MM.1S (cell line): ENCODE measurements at regions not wholly inside any gene's neighbourhood (a gene's known extent, or its start where the extent isn't known, plus 50 kb on each side); places are given as distances from the start of the nearest gene placed in this dataset.

Experiments
- DNase-seq: peaks from one replicate; pipeline ENCODE4 v3.0.0-alpha.2; 2015
- H2AFZ ChIP-seq: fragments of 300-600 bp; sonication (generic); 2 replicates; pipeline ENCODE4 v1.6.0; 2016; ENCODE audit warnings: antibody characterized with exemption, low read length
- H3F3A ChIP-seq: fragments of 300-600 bp; sonication (generic); 2 replicates; pipeline ENCODE4 v1.6.1; 2016; ENCODE audit warnings: mild to moderate bottlenecking, antibody characterized with exemption, low read length, moderate library complexity, mixed read lengths; ENCODE audit not compliant: insufficient read depth
- H3K27ac ChIP-seq: fragments of 300-600 bp; sonication (generic); 2 replicates; pipeline ENCODE4 v1.5.1; 2016; ENCODE audit warnings: mild to moderate bottlenecking, low read length
- H3K27me3 ChIP-seq: fragments of 300-600 bp; sonication (generic); replicated peaks from 2 replicates; pipeline ENCODE4 v1.6.0; 2016; ENCODE audit warnings: low read length; ENCODE audit not compliant: insufficient read depth
- H3K36me3 ChIP-seq: fragments of 300-600 bp; sonication (generic); replicated peaks from 2 replicates; pipeline ENCODE4 v1.6.1; 2016; ENCODE audit warnings: mild to moderate bottlenecking, low read length, mixed read lengths; ENCODE audit not compliant: insufficient read depth
- H3K4me1 ChIP-seq: fragments of 300-600 bp; sonication (generic); 2 replicates; pipeline ENCODE4 v1.6.1; 2016; ENCODE audit warnings: low read length, mixed read lengths
- H3K4me2 ChIP-seq: fragments of 300-600 bp; sonication (generic); 2 replicates; pipeline ENCODE4 v1.6.0; 2016; ENCODE audit warnings: low read depth, low read length
- H3K4me3 ChIP-seq: fragments of 300-600 bp; sonication (generic); 2 replicates; pipeline ENCODE4 v1.5.1; 2016; ENCODE audit warnings: low read length, mixed read lengths
- H3K79me2 ChIP-seq: fragments of 300-600 bp; sonication (generic); 2 replicates; pipeline ENCODE4 v1.6.1; 2016; ENCODE audit warnings: mixed run types, low read length, mixed read lengths
- H3K9ac ChIP-seq: fragments of 300-600 bp; sonication (generic); 2 replicates; pipeline ENCODE4 v1.6.1; 2016; ENCODE audit warnings: low read length, mixed read lengths
- H3K9me2 ChIP-seq: fragments of 300-600 bp; sonication (generic); replicated peaks from 2 replicates; pipeline ENCODE4 v1.6.1; 2016; ENCODE audit warnings: mild to moderate bottlenecking, low read length, mixed read lengths; ENCODE audit not compliant: insufficient read depth
- H3K9me3 ChIP-seq: fragments of 300-600 bp; sonication (generic); replicated peaks from 2 replicates; pipeline ENCODE4 v1.6.1; 2016; ENCODE audit warnings: mild to moderate bottlenecking, low read length, mixed read lengths; ENCODE audit not compliant: insufficient read depth
- H4K20me1 ChIP-seq: fragments of 300-600 bp; sonication (generic); 2 replicates; pipeline ENCODE4 v1.6.1; 2016; ENCODE audit warnings: mild to moderate bottlenecking, low read length, moderate library complexity, mixed read lengths; ENCODE audit not compliant: insufficient read depth
- EZH2 ChIP-seq: fragments of 300-600 bp; sonication (generic); optimal IDR thresholded peaks from 2 replicates; pipeline ENCODE3; 2017; ENCODE audit warnings: low read depth, mild to moderate bottlenecking, antibody characterized with exemption, low read length, mixed read lengths
- EZH2phosphoT487 ChIP-seq: fragments of 300-600 bp; sonication (generic); IDR thresholded peaks from 2 replicates; pipeline ENCODE4 v1.6.1; 2018; ENCODE audit warnings: antibody characterized with exemption, low read length
- TF ChIP-seq, protein P1 (sequence below): fragments of 300-600 bp; sonication (generic); IDR thresholded peaks from 2 replicates; pipeline ENCODE4 v1.5.1; 2016; ENCODE audit warnings: antibody characterized with exemption, low read length, mixed read lengths

DNA sequence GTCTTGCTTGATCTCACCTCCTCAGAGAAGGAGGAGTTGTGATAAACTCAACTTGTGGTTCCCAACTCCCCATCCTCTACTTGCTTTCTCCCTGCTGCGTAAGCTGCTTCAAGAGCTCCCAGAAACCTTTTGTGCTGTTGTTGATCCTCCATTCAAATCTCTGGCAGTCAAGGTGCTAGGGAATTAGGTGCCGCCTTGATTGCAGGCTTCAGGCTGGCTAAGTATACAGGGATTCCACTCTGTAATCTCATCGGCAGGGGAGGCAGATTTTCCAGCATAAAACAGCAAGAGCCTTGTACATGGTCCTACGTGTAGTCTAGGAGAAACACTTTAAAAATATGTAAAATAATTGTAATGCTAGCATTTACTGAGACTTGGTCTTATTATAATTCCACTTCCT, 116.2 kb upstream of the DDX18 start:
- Histone ChIP-seq H3K9ac (no peak overlapping the region), H3K27me3 (no peaks in the 10 kb centered on the region), H3K27ac (no peak overlapping the region), H4K20me1 (no peaks in the 10 kb centered on the region), H3K9me2 (no peaks in the 10 kb centered on the region), H3K79me2 (no peaks in the 10 kb centered on the region), H3K36me3 (no peaks in the 10 kb centered on the region), H3K4me2 (no peak overlapping the region), H3F3A (no peaks in the 10 kb centered on the region), H3K4me3 (no peak overlapping the region), H3K9me3 (no peaks in the 10 kb centered on the region), H3K4me1 (no peaks in the 10 kb centered on the region), H2AFZ (no peak overlapping the region)
- TF ChIP-seq, protein P1, sequence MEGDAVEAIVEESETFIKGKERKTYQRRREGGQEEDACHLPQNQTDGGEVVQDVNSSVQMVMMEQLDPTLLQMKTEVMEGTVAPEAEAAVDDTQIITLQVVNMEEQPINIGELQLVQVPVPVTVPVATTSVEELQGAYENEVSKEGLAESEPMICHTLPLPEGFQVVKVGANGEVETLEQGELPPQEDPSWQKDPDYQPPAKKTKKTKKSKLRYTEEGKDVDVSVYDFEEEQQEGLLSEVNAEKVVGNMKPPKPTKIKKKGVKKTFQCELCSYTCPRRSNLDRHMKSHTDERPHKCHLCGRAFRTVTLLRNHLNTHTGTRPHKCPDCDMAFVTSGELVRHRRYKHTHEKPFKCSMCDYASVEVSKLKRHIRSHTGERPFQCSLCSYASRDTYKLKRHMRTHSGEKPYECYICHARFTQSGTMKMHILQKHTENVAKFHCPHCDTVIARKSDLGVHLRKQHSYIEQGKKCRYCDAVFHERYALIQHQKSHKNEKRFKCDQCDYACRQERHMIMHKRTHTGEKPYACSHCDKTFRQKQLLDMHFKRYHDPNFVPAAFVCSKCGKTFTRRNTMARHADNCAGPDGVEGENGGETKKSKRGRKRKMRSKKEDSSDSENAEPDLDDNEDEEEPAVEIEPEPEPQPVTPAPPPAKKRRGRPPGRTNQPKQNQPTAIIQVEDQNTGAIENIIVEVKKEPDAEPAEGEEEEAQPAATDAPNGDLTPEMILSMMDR: no peak
- TF ChIP-seq EZH2phosphoT487 (no peak), EZH2 (no peak)
- no peak for DNase-seq

DNA sequence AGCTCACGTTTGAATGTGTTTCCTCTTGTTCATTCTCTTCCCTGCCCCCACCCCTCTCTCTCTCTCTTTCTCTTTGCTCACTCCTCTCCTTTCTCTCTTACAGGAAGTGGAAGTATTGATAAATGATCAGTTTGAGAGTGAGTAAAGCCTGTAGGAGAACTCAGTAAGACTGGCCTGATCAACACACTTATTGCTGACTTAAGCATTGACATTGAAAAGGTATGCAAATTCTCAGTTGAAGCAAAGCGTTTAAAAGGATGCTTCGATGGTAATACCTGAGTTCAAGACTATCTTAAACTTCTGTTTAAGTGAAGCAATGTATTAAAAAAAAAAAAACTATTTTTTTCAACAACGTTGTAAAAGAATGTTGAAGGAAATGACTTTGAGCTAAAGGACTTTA, 115.7 kb upstream of the DDX18 start:
- Histone ChIP-seq H3K4me3 (no peak overlapping the region), H3K27ac (no peak overlapping the region), H3K9me2 (no peaks in the 10 kb centered on the region), H3K79me2 (no peaks in the 10 kb centered on the region), H3K27me3 (no peaks in the 10 kb centered on the region), H3K9ac (no peak overlapping the region), H3K4me2 (no peak overlapping the region), H3F3A (no peaks in the 10 kb centered on the region), H3K36me3 (no peaks in the 10 kb centered on the region), H2AFZ (no peak overlapping the region), H4K20me1 (no peaks in the 10 kb centered on the region), H3K9me3 (no peaks in the 10 kb centered on the region), H3K4me1 (no peaks in the 10 kb centered on the region)
- TF ChIP-seq EZH2 (no peak), EZH2phosphoT487 (no peak)
- TF ChIP-seq, protein P1: no peak
- DNase-seq: no peak

- no peaks in the 10 kb centered on the region for H3K9me2 ChIP-seq
- H3K27me3 ChIP-seq: no peaks in the 10 kb centered on the region
- no peak overlapping the region for H3K9ac ChIP-seq
- no peaks in the 10 kb centered on the region for H3K4me1 ChIP-seq
- H3F3A ChIP-seq: no peaks in the 10 kb centered on the region
- no peak for TF ChIP-seq EZH2
- no peak for TF ChIP-seq EZH2phosphoT487
- TF ChIP-seq, protein P1: no peak
- H2AFZ ChIP-seq: no peak overlapping the region
- H3K27ac ChIP-seq: no peak overlapping the region
- DNase-seq: no peak
- no peak overlapping the region for H3K4me2 ChIP-seq
- H3K36me3 ChIP-seq: no peaks in the 10 kb centered on the region
- no peaks in the 10 kb centered on the region for H4K20me1 ChIP-seq
- H3K9me3 ChIP-seq: no peaks in the 10 kb centered on the region
- H3K79me2 ChIP-seq: no peaks in the 10 kb centered on the region
- H3K4me3 ChIP-seq: no peak overlapping the region
Observed at GRCh38 chr2:117700471-117700870, 114.0 kb upstream of the DDX18 start.

- Histone ChIP-seq H3K79me2 (no peaks in the 10 kb centered on the region), H3K27me3 (no peaks in the 10 kb centered on the region), H3K4me3 (no peak overlapping the region), H3K9me3 (no peaks in the 10 kb centered on the region), H3K36me3 (no peaks in the 10 kb centered on the region), H3K9me2 (no peaks in the 10 kb centered on the region), H4K20me1 (no peaks in the 10 kb centered on the region), H3K27ac (no peak overlapping the region), H3K4me1 (no peaks in the 10 kb centered on the region), H2AFZ (no peak overlapping the region), H3F3A (no peaks in the 10 kb centered on the region), H3K4me2 (no peak overlapping the region), H3K9ac (no peak overlapping the region)
- TF ChIP-seq EZH2 (no peak), EZH2phosphoT487 (no peak)
- TF ChIP-seq, protein P1: no peak
- DNase-seq: no peak
Observed at GRCh38 chr2:117701365-117701764, 113.1 kb upstream of the DDX18 start.
